ENCODE measurements at regions not wholly inside any gene's neighbourhood (a gene's known extent, or its start where the extent isn't known, plus 50 kb on each side); places are given as distances from the start of the nearest gene placed in this dataset.

DNA sequence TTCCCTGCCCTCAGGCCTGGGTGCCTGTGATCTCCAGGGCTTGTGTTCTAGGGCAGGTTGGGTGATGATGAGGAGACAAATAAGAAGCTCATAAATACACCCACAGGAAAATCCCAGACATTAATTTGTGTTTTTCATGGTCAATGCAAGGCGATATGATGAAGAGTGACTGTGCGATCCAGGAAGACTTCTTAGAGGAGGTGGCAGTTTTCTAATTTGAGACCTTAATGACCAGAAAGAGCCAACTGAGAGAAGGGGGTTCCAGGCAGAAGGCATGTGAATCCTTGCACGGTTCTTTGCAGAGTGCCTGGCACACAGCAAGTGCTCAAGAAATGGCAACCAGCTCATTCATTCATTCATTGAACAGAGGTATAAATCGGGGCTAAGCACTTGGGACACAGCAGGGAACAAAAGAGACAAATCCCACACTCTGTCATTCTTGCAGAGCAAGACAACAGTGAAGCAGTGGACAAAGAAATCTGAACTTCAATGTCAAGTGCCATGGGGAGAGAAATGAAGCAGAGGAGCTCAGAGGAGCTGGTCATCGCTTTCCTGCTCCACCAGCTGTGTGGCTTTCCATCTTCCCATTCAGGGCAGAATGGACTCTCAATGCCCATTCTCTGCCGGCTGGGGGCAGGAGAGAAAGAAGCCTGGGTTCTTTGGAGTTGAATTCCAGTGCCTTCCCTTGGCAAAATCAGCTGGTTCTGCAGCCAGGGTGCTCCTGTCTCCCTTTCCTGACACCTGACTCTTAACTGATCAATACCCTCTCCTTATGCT, 128.3 kb downstream of the AACS start:
- in situ Hi-C loops (cut with MboI; ENCODE audit: low sequenced_read_pairs): no loop called here

DNA sequence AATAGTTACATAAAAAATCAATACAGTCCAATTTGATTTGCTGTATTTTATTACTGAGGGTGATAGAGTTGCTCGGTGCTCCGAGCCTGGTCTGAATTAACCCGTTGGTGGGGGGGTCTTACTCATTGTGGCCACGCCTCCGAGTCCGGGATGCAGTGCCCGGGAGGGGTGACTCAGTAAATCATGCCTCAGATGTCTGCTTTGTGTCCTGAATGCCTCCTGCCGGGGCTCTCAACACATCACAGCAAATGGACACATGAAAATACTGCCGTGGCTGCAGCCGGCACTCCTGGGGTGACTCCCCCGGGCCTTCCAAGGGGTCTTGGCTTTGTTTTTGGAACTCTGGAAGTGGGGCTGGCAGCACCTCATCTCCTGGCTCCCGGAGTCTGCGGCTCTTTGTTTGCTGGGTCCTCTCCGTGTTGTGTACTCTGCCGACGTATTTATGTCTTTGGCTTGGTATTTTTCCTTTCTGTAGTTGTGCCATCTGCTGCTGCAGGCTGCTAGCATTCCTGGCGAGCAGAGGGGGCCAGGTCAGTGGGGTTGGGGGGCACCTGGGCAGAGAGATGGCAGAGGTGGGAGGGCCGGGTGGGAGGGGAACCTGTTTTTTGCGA, 129.0 kb downstream of the AACS start:
- in situ Hi-C loops (cut with MboI; ENCODE audit: low sequenced_read_pairs): no loop called here

DNA sequence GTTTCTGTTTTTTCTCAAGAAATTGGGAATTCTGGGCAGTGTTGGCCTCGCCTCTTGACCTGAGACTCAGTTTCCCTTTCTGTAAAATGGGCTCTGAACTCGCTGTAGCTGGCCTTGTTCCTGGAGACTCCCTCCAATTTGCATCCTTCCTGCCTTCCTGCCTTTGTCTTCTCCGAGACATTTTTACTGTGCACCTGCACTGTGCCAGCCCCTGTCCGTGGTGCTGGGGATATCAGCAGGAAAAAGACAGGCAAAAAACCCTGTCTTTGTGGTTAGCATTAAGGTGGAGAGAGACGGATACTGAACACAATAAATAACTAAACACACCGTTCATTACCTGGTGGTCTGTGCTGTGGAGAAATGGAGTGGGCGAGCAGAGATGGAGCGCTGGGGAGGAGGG, 129.8 kb downstream of the AACS start:
- in situ Hi-C loops (cut with MboI; ENCODE audit: low sequenced_read_pairs): no loop called here

DNA sequence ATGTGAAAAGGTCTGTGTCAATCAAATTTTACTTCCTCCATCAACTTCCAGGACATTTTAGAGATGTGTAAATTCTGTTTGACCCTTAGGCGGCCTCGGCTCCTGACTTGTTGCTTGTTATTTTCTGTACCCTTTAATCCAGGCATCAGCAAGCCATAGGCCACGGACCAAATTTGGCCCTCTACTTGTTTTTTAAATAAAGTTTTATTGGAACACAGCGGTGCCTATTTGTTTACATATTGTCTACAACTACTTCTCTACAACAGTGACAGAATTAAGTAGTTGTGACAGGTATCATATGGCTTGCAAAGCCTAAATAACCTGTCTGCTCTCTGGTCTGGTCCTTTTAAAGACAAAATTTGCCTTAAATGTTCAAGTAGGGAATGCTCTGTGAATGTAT, 132.1 kb downstream of the AACS start:
- in situ Hi-C loops (cut with MboI; ENCODE audit: low sequenced_read_pairs): no loop called here

DNA sequence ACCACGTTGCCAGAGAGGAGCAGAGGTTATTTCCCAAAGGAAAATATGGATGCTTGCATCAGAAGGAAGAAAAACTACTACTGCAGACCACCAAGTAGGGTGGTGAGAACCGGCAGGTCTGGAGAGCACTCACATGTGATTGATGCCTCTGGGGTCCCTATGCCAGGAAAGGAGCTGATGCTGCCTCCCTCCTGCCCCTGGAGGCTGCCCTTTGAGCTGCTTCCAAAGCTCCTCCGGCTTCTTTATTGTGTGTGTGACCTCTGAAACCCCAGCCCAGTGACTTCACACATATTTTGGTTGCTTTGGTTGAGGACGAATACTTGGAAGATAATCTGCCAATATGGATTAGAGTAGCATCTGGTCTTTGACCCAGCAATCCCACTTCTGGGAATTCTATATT, 133.4 kb downstream of the AACS start:
- in situ Hi-C loops (cut with MboI; ENCODE audit: low sequenced_read_pairs): no loop called here

DNA sequence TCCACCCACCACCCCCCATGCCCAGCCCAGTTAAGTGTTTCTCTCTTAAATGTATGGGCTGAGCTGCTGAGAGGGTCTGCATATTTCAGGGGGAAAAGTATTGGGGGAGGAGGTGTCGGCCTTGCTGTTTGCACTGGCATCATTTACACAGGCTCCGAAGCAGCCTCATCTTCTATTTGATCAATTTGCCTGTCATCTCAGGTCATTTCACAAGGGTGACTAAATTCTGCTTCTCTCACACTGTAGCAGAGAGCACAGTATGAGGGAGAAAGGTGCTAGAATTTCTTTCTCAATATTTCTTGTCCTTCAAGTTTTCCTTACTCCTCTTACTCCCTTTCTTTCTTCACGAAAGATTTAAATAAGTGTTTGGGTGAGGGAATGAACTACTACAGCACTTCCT, 135.9 kb downstream of the AACS start:
- in situ Hi-C loops (cut with MboI; ENCODE audit: low sequenced_read_pairs): no loop called here

DNA sequence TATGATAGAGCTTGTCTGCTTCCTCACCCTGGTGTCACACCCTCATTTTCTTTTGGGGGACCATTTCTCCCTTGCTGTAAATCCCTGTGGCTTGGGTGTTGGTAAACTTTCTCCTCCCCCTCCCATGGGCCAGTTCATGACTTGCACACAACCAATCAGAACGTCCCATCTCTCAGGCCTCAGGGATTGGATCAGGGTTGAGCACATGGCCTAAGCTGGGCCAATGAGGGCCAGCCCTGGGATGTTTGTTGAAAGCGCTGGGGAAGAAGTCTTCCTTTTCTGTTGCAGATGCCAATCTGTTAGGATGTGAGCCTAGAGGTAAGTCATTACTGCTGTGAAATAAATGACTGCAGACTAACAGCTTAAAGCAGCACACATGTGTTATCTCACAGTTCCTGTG, 136.7 kb downstream of the AACS start:
- in situ Hi-C loops (cut with MboI; ENCODE audit: low sequenced_read_pairs): no loop called here

DNA sequence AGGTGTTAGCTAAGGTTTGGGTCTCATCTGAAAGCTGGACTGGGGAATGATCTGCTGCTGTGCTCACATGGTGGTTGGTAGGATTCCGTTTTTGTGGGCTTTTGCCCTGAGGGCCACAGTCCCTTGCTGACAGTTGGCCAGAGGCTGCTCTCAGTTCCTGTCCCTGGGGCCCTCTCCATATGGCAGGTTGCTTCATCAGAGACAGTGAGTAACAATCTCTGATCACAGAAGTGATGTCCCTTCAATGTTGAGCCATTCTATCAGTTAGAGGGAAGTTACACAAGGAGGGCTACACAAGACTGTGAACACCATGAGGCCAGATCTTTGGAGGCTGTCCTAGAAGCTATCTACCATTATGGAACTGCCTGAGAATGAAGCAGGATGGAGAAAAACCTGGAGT, 137.2 kb downstream of the AACS start:
- in situ Hi-C loops (cut with MboI; ENCODE audit: low sequenced_read_pairs): no loop called here

DNA sequence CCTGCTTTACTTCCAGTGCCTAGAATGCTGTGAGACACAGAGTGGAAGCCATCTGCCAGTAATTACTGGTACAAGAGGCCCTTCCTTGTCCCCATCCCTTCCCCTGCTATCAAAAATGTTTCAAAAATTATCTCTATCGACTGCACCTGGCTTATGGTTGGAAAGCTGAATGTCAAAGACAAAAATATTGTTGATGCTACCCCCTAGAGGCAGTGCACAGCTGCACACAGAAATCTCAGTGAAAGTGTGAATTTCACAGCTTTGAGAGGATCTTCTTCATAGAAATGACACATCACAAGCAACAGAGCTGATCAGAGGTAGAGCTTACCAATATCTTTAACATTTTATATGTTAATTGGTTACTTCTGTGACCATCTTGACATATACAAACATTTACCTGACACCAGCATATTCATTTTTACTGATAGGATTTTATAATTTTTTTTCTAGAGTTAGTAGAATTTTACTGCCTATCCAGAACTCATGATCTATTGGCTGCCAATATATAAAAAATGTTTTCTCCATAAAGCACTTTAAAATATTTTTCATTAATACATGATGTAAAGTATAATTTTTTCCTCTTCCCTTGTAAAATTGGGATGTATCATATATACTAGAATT, 138.0 kb downstream of the AACS start:
- in situ Hi-C loops (cut with MboI; ENCODE audit: low sequenced_read_pairs): no loop called here

DNA sequence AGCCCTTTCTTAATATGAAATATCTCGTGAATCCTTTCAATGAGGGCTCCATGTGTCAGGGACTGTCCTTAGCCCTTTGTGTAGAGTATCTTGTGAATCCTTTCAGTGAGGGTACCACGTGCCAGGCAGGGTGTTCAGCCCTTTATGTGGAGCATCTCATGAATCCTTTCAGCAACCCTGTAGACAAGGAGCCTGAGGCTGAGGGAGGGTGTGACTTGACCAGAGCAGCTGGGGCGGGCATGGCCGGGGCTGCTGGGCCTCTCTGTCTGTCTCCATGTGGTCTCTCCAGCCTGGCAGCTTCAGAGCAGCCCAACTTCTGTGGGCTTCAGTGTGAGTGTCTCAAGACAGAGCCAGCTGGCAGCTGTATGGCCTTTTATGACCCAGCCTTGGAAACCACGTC, 140.2 kb downstream of the AACS start:
- in situ Hi-C loops (cut with MboI; ENCODE audit: low sequenced_read_pairs): no loop called here

DNA sequence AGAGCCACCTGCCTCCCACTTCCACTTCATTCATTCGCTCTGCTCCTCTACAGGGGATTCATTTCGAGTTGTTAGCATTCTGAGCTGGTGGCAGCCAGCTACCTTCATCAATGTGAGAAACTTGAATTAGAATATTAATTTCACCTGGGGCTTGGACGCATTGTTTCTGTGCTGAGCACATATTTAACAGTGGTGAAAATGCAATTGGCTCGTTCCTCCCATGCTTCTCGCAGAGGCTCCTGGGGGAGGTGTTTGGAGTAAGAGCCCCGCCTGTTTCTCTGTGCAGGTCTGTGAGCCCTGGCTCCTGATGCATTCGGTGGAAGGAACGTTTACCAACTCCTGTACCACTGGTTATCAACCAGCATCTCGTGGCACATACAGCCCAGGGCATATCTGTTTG, 141.5 kb downstream of the AACS start:
- in situ Hi-C loops (cut with MboI; ENCODE audit: low sequenced_read_pairs): no loop called here

DNA sequence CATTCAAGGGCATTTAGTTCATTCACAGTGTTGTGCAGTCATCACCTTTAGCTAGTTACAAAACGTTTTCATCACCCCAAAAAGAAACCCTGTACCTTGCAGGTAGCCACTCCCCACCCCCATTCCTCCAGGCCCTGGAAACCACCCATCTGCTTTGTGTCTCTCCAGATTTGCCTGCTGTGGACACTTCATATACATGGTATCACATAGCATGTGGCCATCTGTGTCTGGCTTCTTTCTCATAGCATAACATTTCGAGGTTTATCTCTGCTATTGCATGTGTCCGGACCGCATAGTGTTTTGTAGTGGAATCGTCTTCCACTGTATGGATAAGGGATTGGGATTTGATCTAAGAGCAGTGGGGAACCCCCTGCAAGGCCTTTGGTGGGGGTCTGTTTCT, 143.1 kb downstream of the AACS start:
- in situ Hi-C loops (cut with MboI; ENCODE audit: low sequenced_read_pairs): no loop called here

DNA sequence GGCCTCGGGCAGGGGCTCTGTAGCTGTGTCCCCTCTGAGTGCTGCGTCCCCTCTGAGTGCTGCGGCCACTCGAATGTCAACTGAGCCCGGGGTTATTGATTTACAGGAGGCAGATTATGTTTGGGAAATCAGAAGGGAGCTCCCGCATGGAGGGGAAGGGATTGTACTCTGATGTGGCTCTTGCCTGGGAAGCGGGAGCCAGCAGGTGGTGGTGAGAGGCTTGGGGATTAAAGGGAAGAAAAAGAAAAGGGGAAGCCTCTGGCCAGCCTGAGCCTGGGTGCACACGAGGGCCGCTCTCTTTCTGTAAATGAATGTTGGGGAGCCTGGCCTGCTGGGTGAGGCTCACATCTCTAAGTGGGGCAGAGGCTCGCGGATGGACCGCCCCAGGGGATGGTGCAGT, 143.7 kb downstream of the AACS start:
- in situ Hi-C loops (cut with MboI; ENCODE audit: low sequenced_read_pairs): no loop called here

DNA sequence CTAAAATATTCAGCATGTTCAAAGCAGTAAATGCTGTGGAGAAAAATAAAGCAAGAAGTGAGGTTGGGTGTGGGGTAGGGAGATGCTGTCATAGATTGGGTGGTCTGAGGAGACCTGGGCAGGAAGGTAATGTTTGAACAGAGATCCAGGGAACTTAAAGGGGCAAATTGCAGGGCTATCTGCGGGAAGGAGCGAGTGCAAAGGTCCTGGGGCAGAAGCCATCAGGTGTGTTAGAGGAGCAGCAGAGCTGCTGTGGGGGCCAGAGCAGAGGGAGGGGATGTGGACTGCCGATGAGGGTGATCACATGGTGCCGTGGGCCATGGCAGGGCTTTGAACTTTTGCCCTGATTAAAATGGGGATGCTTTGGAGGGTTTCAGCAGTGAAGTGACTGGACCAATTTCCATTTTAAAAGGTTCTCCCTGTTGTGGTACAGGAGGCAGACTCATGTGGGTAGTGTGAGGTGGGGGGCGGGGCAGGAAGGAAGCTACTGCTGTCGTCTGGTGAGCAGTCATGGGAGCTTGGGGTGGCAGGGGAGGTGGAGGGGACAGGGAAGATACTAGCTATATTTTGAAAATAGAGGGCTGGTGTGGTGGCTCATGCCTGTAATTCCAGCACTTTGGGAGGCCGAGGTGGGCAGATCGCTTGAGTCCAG, 145.0 kb downstream of the AACS start:
- in situ Hi-C loops (cut with MboI; ENCODE audit: low sequenced_read_pairs): no loop called here

DNA sequence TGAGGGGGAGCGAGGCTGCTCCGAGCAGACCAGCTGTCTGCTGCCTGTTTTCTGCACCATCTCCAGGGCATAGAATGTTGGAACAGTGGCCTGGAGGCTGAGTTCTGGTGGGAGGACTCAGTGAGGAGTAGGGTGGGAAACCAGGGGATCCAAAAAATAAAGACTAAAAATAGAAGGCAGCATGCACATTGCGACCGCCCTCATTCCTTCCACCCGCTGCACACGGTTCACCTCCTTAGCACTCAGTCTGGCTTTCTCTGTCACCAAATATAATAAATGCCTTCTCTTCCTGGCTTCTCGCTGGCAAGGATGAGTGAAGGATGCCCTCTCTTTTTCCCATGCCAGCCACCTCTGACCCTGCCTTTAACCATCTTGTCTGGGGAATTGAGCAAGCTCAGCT, 146.2 kb downstream of the AACS start:
- in situ Hi-C loops (cut with MboI; ENCODE audit: low sequenced_read_pairs): no loop called here

DNA sequence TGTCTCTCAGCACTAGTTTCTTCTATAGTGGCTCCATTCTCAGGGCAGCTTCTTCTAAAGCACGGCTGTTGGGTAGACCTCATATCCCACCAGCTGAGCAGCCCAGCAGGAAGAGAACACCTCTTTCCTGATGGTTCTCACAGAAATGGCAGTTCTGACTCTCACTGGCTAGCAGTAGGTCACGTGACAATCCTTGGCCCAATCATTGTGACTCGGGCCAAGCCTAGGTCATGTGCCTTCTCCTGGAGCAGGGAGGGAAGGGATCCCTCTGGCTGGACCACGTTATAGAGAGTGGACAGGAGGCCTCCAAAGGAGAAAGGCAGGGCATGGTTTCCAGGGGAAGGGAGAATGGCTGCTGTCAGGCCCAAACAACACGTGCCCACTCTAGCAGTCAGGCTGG, 149.1 kb downstream of the AACS start:
- in situ Hi-C loops (cut with MboI; ENCODE audit: low sequenced_read_pairs): no loop called here

DNA sequence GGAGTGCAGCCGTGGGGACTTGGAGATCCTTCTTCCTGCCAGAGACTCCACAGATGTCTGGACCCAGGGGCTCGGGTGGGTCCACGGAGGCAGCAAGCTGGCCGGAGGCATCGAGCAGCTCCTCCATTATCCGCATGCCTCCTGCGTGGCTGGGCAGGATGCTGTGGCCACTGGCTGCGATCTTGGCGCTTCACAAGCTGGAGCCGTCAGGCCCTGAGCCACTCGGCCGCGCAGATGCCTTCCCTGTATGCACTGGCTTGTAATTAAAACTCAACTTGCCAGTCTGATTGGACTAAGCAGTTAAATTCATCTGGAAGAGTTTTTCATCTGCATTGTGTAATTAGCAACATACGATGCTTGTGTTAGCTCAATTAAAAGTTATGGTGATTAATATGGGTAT, 151.5 kb downstream of the AACS start:
- in situ Hi-C loops (cut with MboI; ENCODE audit: low sequenced_read_pairs): no loop called here

DNA sequence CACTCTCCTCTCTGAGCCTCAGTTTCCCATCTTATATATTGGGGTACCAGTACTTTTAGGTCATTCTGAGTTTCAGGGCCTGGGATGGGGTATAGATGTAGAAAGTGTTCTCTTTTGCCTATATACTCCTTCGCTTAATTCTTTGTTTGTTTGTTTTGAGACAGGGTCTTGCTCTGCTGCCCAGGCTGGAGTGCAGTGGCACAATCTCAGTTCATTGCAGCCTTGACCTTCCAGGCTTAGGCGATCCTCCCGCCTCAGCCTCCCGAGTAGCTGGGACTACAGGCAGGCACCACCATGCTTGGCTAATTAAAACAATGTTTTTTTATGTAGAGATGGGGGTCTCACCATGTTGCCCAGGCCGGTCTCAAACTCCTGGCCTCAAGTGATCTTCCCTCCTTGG, 152.1 kb downstream of the AACS start:
- in situ Hi-C loops (cut with MboI; ENCODE audit: low sequenced_read_pairs): no loop called here

DNA sequence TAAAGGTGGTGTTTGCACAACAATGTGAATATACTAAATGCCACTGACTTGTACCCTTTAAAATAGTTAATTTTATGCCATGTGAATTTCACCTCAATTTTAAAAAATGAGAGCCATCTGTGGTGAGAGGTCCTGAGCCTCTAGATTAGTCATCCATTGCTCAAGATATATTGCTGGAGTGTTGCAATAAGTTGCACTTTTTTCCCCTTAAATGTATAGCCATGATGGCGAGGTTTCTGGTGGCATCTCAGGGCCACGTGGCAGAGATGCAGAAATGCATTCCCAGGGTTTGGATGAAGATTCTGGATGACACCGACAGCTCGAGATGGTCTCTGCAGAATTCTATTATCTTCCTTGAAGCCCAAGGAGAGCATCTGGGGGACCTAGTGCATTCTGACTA, 153.7 kb downstream of the AACS start:
- in situ Hi-C loops (cut with MboI; ENCODE audit: low sequenced_read_pairs): no loop called here

DNA sequence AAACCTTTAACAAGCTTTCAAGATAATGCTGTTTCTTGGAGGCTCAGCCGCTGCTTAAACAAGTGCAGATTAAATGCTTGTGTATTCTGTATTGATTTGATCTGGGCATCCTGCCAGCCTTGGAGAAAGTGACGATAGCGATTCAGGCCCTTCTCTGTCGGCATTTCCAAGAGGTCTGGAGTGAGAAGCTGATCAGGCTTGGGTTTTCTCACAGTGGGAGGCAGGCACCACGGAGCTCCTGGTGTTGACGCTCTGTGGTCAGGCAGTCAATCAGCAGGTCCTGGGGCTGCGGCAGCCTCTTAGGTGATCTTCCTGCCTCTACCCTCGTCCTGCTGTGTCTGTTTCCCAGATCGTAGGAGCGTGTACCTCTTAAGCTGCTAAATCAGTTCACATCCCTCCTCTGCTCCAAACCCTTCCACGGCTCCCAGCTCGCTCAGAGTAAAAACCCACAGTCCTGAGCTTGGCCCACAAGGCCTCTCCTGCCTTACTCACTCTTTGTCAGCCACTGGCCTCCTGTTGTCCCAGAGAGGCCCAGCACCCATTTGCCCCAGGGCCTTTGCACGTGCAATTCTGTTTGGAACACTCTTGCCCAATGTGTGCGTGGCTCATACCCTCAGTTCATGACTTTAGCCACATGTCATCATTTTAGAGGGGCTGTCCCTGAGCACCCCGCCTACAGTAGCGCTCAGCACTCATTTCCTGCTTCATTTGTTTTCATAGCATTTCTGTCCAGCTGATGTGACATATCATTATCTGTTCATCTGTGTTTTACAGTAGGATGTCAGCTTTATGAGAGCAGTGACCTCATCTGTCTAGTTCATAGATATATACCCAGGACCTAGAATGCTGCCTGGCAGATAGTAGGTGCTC, 155.4 kb downstream of the AACS start:
- in situ Hi-C loops (cut with MboI; ENCODE audit: low sequenced_read_pairs): no loop called here

DNA sequence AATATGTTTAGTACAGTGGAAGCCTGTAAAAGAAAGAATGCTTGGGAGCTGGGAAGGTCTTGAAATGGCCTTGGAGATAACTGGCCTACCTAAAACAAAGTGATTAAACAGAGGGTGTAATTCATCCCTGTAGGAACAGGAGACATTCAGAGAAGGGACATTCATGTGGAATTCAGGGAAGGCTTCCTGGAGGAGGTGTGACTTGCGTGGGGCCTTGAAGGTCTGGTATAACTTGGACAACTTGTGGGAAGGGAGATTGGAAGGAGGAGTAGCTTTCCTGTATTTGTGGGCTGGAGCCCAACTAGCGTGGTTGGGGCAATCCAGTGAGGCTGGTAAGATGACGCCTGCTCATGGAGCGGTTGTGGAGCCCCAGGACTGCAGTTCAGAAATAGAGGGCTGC, 156.4 kb downstream of the AACS start:
- in situ Hi-C loops (cut with MboI; ENCODE audit: low sequenced_read_pairs): no loop called here

Data from HL-60/S4 (cell line).